NT2/D1 (cell line): ENCODE measurements at regions not wholly inside any gene's neighbourhood (a gene's known extent, or its start where the extent isn't known, plus 50 kb on each side); places are given as distances from the start of the nearest gene placed in this dataset.

Source experiments
- SUZ12 ChIP-seq: IDR thresholded peaks from 2 replicates; pipeline ENCODE4 v1.6.1; 2011; ENCODE audit not compliant: insufficient read length, insufficient read depth; ENCODE audit errors: extremely low read depth
- YY1 ChIP-seq: IDR thresholded peaks from 2 replicates; pipeline ENCODE4 v1.6.1; 2011; ENCODE audit not compliant: insufficient read length, insufficient read depth
- ZNF274 ChIP-seq: IDR thresholded peaks from 2 replicates; pipeline ENCODE4 v1.6.1; 2011; ENCODE audit warnings: mild to moderate bottlenecking, low read depth, low read length

DNA sequence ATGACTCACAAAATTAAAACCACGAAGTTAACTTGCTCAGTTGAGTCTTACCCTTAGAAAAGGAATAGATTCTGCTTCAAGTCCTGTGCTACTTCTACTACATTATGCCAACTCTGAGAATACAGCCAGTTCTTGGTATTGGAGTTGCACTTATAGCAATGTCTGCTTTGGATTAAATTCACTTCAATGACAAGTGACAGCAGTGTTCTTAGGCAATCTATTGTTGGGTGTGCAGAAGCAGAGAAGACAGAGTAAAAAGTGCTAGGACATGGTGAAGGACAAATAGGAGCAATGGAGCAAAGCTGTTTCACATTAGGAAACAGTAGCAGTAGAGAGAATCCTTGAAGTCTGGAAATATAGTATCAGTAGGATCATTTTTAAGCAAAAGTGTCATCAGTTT, 713.1 kb downstream of the SI start:
- TF ChIP-seq ZNF274, result no peak
- no peak for TF ChIP-seq YY1
- no peak for TF ChIP-seq SUZ12
